DMS 273 treated with DMSO at 0.1 percent for 48 hours (cell line): ENCODE measurements at regions not wholly inside any gene's neighbourhood (a gene's known extent, or its start where the extent isn't known, plus 50 kb on each side); places are given as distances from the start of the nearest gene placed in this dataset.

Source experiments
- DNase-seq: peaks from one replicate; lab custom pipeline; 2025; lab: John Stamatoyannopoulos, UW

DNA sequence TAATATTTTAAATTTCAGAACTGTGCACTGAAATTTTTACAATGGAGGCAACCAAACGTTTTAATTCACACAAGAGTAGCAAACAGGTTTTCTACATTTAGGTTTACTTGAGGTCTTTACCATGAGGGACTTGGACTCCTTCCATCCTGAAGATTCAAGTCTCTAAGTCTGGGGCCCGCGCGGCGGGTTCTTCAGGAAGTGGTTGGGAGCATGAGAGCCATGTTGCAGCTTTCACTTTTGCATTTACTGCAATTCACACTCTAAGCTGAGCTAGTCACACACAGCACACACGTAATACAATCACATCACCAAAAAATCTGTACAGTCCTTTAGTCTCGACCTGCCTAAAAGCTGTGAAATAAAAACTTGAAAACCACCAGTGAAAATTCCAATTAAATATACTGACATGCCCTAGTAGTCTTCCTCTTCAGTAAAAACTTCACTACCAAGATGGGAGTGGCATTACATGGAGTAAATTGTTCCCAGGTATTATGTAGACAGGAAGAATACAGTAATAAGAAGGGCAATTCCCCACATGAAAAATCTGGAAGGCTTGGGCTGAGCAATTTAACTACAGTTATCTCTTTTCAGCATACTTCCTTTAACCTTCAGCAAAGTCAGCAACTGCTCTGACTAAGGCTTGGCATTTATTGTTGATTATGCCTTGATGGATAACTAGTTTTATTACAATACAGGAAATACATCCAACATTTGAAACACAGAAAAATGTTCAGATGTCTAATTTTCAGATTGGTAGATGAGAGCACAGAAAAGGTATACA lies 571.1 kb upstream of the DIPK2B start:
- DNase-seq: no peak

DNA sequence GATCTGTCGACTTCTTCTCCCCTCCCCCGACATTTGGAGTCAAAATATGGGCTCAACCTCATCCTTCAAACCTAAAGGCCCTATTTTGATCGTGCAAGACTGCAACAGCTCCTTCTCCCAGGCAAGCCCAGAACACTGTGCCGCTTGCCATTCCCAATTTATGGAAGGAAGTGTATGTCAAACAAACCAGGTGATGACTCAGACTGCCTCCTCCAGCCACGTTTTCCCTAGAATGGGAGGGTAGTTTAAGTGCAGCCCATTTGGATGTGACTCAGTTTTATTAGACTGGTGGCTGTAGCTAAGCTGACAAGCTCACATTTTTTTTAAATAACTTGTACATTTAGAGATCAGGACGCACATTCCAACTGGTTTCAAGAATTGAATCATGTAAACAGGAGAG lies 570.4 kb upstream of the DIPK2B start:
- DNase-seq: no peak

DNA sequence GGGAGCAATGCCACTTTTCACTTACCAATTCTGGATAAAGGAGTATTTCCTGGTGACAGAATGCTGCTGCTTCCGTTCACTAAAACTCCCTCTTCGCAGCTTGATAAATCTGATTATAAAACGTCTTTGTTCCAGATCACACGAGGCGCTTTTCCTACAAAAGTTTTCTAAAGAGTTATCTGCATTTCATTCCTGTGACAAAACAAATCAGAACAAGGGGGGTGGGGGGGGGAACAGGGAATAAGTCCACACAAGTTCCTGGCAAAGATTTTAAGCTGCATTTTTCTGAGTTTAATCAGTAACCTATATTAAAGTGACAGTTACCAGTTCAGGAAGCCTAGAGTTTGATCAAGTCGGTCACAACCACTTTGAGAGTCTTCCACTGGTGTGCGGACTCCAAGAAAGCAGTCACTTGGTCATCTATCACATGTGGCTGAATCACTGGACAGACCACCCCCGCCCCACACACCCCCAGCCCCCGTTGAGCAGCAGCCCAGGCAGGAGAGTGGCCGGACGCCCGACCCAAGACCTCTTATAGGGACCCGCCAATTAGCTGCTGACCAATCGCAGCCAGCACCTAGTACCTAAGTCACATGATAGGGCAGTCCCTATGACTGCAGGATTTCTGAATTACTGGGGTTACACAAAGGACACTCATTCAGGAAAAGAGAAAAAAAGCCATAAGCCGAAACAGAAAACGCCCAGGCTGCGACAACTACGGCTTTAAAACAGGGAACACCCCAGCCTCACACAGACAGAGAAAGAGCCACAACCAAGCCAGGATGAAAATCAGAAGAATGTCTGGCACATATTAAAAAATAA lies 569.3 kb upstream of the DIPK2B start:
- no peak for DNase-seq

DNA sequence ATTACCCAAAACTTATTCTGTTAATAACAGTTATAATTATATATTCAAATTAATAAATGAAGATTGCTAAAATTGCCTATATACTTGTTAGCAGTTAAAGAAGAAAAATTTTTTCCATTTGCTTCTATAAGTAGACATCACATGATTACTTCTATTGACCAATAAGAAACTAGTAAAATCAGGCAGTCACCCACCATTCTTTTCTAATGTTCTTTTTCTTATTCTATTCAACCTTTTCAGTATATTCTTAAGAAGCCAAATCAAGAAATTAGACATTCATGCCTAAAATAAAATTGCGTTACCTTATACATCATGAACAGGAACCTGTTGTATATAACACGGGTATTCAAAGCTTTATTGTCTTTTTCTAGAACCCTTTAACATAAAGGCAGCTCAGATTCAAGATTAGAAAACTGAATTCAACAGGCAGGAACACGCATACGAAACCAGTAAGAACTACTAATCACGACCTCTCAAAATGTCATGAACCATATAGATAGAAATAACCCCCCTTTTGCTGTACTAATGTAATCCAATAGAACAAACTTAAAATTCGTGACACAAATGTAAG lies 568.1 kb upstream of the DIPK2B start:
- DNase-seq: no peak

DNA sequence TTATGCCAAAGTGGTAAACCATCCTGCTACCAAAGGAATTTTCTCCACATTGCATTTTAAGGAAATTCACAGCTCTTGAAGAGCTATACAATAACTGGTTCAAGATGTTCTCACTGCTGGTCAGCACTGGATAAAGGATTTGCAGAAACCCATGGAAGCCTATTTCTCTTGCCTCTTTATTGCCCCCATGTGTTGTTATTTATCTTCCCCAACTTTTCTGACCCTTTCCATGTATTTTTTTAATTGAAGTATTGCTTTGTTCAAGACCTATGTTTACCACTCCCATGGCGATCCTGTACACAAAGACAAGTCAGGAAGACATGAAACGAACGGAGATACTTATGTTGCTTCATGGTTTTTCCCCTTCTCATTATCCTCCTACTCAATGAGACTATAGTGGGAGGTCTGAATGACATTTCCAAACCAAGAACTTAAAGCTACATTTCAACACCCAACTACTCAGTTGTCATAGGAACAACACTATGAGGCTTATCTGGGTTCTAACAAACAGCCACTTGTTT lies 566.4 kb upstream of the DIPK2B start:
- DNase-seq: no peak

DNA sequence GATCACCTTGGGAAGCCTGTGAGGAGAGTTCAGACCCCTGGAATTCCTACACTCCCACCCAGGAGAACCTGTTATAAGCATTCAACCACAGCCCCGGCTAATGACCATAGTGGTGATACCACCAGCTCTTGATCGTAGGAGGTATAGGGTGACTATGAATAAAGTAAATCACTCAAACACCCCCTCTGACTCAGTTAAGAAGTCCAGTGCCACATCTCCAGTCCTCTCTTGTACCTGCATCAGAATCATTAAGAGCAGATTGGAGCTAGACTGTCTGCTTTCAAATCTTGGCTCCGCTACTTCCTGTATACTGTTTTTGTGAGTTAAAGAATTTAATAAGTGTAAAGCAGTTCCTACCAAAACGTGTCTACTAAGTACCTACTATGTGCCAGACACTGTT lies 565.1 kb upstream of the DIPK2B start:
- no peak for DNase-seq

DNA sequence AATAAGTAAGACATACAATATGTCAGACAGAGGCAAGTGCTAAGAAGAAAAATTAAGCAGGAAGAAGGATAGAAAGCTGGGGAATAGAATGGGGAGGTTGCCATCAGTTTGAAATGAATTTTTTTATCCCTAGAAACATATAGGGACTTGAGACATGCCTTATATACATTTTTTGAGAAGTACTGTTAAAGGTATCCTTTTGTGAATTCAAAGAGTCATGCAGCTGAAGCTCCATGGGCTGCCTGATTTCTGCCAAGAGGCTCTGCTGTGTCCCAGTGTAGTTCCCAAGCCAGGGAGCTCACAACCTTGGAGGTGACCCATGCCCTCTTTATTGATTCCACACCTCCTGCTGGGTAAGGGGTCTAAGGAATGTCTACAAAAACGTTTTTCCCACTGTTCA lies 564.6 kb upstream of the DIPK2B start:
- no peak for DNase-seq

DNA sequence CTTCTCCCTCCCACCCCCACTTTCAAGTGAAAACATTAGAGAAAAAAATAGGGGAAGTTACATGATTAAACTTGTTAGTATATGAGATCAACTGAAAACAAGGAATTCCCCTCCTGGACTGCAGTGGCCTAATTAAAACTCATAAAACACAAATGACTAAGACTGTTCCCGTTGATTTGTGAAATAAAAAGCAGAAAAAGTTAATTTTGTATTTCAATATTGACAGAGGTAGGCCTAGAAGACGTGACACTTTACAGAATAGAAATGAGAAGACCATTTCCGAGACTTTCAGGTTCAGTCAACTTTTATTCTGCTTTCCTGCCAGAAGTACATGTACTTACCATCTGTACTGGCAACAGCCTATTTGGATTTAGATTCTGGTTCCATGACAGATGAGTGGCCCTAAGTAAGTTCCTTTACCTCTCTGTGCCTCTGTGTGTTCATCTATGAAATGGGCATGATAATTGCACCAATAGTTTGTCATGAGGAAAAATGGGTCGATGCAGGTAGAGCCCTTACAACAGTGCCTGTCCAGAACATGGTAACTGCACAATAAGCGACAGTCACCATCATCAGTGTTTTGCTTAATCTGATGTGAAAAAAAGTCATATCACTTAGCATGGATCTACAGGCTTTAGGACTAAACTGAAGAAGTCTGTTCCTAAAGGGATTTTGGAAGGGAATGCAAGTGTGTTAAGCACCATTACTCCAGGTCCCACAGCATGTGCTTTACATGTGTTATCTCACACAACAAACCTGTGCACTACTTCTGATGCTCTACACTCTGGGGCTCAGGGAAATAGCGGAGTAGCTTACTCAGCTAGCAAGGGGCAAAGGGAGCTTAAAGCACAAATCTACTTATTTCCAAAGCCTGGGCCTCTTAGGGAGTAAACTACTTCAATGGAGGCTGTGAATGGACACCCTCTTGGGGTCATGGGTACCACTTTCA lies 562.3 kb upstream of the DIPK2B start:
- no peak for DNase-seq

DNA sequence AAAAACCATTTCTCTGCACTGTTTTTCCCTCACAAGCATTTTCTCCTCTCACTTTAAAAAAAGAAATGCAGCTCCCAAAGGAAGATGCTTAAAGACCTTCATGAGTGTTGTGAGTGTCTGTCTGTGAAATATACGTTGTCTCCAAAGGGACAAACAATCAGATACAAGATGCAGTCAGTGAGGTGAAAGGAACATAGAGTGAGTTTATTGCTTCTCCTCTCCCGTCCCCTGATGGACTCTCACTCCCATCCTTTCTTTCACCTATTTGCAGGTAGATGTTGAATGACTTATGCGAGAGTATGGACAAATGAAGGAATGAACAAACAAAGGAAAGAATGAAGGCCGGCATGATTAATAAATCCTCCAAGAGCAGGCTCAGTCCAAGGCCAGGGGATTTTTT lies 561.2 kb upstream of the DIPK2B start:
- DNase-seq: no peak

DNA sequence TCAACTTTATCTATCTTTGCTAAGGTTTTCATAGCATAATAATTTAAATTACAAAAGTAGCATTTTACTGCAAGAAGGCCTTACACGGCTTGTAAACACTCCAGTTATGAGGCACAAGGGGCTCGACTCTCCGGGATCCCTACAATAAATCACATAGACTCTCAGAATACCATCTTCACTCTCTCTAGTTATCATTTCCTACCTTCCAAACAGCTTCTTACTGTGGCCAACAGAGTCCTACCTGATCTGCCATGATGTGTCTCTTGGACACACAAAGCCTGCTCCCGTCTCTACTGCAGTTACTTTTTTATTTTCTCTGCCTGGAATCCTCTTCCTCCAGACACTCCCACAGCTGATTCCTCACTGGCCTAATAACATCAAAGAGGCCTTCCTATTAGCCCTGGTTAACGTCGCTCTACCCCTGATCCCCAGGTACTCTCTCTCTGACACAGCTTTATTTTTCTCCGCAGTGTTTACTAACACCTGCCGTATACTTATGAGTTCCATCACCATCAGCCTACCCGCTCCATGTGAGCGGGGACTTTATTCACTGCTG lies 559.6 kb upstream of the DIPK2B start:
- DNase-seq: no peak

DNA sequence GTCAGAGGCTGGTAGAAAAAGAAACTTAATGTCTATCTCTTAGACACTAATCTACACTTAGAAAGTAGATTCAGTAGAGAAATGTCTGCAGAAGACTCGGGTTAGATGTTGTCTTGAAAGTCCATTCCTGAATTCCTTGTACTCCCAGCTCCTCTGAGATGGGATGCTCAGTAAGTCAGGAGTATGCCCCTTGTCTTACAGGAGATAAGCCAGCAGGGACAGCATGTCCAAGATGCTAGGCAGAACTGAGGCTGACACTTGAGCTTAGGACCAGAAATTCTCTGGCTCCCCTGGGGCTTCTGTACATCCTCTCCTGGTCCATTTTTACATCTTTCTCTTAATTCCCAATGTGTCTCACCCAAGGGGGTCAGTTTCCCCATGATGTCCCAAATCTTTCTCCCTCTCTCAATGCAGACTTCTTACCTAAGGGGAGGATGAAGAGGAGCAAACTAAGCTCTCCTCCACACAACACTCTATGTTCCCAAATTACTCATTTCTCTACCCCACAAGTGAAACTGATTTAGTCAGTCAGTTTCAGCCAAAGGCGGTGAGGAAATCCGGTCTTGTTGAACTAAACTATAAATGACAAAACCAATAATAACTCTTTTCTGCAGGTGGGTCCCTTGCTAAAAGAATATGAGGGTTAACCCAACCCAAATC lies 558.2 kb upstream of the DIPK2B start:
- DNase-seq: no peak

DNA sequence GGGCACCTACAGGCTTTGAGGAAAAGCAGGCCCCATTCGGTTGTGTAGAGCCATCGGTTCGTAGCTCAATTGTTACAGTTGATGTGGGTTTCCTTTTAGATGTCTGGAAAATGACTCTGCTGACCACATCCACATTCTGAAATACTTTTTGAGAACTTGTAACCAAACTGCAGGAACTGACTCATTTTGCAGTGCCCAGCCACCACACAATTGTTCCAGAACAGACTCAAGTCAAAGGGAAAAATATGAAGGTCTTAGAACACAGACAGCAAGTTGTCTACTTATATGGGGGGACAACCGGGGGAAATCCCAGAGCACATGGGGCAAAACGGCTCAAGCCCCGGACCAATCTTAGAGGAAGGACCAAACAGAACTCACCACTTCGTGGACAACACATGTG lies 557.6 kb upstream of the DIPK2B start:
- no peak for DNase-seq

DNA sequence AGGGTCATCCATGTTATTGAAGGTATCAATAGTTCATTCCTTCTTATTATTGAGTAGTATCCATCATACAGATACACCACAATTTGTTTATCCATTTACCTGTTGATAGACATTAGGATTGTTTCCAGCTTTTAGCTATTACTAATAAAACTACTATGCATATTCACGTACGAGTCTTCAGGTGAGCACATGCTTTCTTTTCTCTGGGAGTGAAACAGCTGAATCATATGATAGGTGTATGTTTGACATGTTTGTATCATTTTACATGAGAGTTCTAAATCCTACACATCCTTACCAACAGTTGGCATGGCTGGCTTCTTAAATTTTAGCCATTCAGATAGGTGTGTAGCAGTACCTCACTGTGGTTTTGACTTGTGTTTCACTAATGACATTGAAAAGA lies 556.6 kb upstream of the DIPK2B start:
- DNase-seq: no peak

DNA sequence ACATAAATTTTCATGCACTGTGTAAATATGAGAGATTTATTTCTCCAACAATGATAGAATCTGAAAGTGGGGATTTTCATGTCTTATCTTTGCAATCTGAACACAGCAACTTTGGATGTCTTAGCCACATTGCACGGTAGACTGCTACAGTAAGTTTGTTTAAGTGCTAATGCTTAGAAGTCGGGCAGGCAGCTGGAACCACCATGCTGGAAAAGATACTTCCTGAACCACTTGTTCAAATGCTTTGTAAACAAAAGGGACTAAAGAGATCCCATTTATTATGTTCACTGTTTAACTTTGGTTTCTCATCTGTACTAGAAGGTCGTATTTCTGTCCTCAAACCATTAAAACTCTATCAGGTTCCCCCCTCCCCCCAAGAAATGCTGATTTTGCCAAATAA lies 555.9 kb upstream of the DIPK2B start:
- no peak for DNase-seq

DNA sequence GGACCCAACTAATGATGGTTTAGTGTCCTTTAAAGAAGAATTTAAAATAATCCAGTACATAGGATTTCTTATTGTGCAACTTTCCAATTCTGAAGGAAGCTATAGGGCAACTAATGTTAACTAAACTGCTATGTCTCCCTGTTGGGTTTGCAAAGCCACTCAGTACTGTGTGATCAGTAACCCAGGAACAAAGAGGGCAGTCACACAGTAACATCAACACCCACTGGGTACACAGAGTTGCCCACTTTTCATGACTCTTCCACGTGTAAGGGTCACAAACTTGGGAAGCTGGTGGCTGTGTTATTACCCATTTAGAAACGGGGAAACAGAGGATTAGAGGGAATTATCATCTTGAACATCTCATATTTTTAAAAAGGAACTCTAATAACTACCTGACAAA lies 555.0 kb upstream of the DIPK2B start:
- no peak for DNase-seq

DNA sequence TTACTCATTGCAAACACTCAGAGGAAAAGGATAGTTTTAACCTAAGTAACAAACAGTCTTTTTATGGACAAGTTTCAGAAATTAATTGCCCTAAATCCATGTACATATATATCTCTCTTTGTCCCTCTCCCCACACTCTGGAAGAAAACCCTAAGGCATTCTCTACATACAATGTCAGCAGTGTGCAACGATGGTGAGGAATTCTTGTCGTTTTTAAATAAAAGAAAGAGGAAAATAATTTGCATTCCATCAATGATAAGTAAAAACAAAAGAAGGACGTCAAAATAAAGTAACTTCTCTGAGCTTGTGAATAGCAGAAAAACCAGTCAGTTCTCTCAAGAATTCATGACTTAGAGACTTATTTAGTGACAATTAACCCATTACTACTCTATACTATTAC lies 550.5 kb upstream of the DIPK2B start:
- no peak for DNase-seq

DNA sequence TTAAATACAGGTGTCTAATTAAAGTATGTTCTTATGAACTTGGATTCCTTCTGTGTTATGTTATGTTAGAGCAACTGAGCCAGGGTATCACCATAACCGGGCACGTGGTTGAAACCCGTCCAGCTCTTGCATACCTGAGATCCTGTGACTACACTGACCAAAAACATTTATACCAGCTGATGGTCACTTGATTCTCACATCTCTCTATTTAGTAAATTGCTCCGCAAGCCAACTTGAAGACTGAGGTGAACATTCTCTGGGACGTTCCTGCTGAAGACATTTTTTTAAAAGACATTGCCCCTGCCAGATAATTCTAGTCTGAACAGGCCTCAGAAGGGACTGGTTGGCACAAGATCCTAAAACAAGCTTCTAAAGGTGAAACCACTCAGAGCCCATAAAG lies 550.0 kb upstream of the DIPK2B start:
- no peak for DNase-seq

DNA sequence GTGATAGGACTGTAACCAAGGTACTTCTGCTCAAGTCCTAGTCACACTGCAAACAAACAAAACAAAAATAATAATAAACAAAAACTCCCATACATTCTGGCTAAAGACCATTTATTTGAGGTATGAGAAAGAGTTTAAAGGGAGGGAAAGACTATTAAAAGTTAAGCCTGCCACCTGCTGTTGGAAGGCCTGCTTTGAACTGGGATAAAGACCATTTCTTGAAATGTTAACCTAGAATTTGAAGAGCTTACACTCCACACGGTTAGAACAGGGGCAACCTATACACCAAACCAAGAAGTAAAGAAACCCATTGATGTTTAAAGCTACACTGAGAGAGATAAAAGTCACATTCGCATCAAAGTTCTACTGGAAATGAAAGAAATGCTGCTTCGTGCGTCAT lies 548.7 kb upstream of the DIPK2B start:
- DNase-seq: no peak

DNA sequence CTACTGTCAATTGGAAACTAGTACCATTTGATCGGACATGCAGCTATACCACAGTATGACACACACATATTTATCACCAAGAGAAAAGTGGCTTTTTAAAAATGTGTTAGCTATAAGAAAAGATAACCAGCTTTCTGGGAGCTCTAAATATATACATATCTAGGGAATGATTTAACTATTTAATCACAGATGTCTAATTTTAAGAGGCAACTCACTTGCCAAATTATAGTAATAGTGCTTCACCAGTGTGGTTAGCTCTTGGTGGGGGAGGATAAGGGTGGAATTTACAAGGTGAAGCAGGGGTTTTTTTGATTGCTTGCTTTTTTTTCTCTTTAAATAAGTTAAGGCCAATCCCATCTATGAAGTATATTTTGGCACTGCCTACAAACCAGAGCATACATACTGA lies 547.7 kb upstream of the DIPK2B start:
- DNase-seq: no peak

DNA sequence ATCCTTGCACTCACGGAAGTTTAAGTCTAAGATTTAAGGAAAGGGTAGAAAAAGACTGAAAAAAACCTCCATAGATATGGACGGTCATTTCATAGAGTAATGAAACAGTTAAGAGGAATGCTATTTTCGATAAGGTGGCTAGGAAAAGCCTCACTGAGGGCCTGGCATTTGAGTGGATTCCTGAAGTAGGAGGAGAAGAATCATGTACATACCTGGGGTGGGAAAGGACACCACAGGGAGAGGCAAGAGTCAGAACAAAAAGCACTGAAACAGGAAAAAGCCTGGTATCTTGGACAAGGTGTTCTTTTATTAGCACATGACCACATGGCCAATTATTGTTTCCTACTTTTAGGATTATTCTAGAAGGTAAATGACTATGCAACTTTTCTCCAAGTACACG lies 547.2 kb upstream of the DIPK2B start:
- no peak for DNase-seq

DNA sequence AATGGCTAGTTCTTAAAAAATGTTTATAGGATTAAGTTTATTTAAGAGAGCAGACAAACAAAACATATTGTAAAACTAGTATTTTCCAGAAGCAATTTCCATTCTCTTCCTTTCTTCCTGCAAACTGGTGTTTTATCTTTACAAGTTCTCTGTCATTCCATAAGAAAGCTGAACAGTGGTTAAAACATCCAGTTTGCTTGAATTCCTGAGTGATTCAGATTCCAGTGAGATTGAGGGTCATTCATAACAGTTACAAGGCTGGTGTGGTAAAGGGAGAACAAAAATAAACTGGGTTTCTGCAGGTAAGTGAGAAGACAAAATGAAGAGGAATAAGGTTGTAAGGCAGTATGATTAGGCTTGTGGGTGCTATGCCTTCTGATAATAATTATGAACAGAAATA lies 544.8 kb upstream of the DIPK2B start:
- DNase-seq: no peak
